ENCODE measurements at regions not wholly inside any gene's neighbourhood (a gene's known extent, or its start where the extent isn't known, plus 50 kb on each side); places are given as distances from the start of the nearest gene placed in this dataset.

- TF ChIP-seq GATAD2B (conservative IDR thresholded peaks at IDR 0.05; ENCODE audit: low read depth) (no peak), ETV6 (conservative IDR thresholded peaks at IDR 0.05 in 1 of 2, IDR thresholded peaks at IDR 0.05 in 1 of 2; ENCODE audit: borderline replicate concordance in 1 of 2, low read depth in 1 of 2) (no peak)
Observed at GRCh38 chr5:118450554-118451332, 537.6 kb downstream of the DTWD2 start (continued).

- ChIA-PET SMC1A (ENCODE audit: uncharacterized antibody, unreplicated experiment) (no interaction called here), CTCF (no interaction called here), POLR2A (no interaction called here), RAD21 (ENCODE audit: unreplicated experiment) (no interaction called here)
- Histone ChIP-seq H3K36me3 (ENCODE audit: control insufficient read depth in 2 of 2, insufficient read depth in 2 of 2, low read length in 1 of 2) (no peaks in the 10 kb centered on the region), H3K4me1 (ENCODE audit: control insufficient read depth, insufficient read depth, low read length) (no peaks in the 10 kb centered on the region), H4K20me1 (ENCODE audit: control insufficient read depth, insufficient read depth) (no peaks in the 10 kb centered on the region), H3K4me2 (ENCODE audit: control insufficient read depth, insufficient read depth) (no peak overlapping the region), H3K79me2 (ENCODE audit: control insufficient read depth, insufficient read depth, low read length) (no peaks in the 10 kb centered on the region), H3K4me3 (no peak overlapping the region), H3K27ac (ENCODE audit: control insufficient read depth, insufficient read depth) (no peak overlapping the region), H3K9me3 (replicated peaks; ENCODE audit: control insufficient read depth, insufficient read depth, low read length) (no peaks in the 10 kb centered on the region), H2AFZ (ENCODE audit: control insufficient read depth, low read depth, low read length) (no peak overlapping the region), H3K27me3 (replicated peaks in 1 of 2; ENCODE audit: control insufficient read depth in 2 of 2, insufficient read depth in 2 of 2, low read length in 1 of 2) (no peaks in the 10 kb centered on the region), H3K9ac (ENCODE audit: control insufficient read depth, insufficient read depth, low read length) (no peak overlapping the region)
- FAIRE-seq: no peak
- ATAC-seq: no peak
- no TSS peak for BruUV-seq (replicated peaks)
- TF ChIP-seq RAD21 (IDR thresholded peaks at IDR 0.05; ENCODE audit: insufficient read depth, low read depth, low read length) (no peak), ZNF207 (IDR thresholded peaks at IDR 0.05; ENCODE audit: borderline replicate concordance) (no peak), ZNF217 (IDR thresholded peaks at IDR 0.05) (no peak), ZNF592 (IDR thresholded peaks at IDR 0.05) (no peak), BACH1 (IDR thresholded peaks at IDR 0.05; ENCODE audit: borderline replicate concordance) (no peak), PKNOX1 (IDR thresholded peaks at IDR 0.05) (no peak)
- intact Hi-C loops (cut with micrococcal nuclease; ENCODE audit: unreplicated experiment) (no loop called here), in situ Hi-C loops (cut with MboI) (no loop called here)
- no peak for DNase-seq (ENCODE audit: low read depth, low spot score)
- 33% methylated on average over 1 of the region's 1 CpG for WGBS (ENCODE audit: insufficient coverage, insufficient replicate concordance, low lambda C conversion rate, missing lambda C conversion rate)
Observed at GRCh38 chr5:118447350-118447749, 541.0 kb downstream of the DTWD2 start.

Measured in GM12878 (cell line).